SH-SY5Y (cell line): ENCODE measurements at regions not wholly inside any gene's neighbourhood (a gene's known extent, or its start where the extent isn't known, plus 50 kb on each side); places are given as distances from the start of the nearest gene placed in this dataset.

Experiments used
- GATA2 ChIP-seq: IDR thresholded peaks from 2 replicates; pipeline ENCODE4 v1.6.1; 2011; ENCODE audit warnings: mild to moderate bottlenecking, low read depth, low read length
- GATA3 ChIP-seq: IDR thresholded peaks from 2 replicates; pipeline ENCODE4 v1.6.1; 2011; ENCODE audit warnings: low read depth, mild to moderate bottlenecking, low read length, moderate library complexity

DNA sequence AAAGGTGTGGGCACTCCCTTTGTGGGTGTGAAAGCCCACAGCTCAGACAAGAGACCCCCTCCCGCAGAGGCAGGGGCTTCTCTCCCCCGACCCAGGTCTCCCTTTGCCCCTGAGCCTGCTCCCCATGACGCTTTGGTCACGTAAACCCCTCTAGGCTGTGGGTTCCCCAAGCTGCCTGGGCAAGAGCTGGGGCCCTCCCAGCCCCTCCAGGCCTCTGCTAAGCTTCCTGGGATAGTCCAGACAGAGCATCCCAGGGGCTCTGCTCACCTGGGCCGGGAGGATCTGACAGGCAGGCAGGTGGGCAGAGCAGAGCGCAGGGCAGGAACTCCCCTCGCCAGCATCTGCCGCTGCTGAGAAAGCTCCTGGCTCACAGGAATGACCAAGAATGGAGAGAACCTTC is 177.3 kb downstream of the BANP start:
- TF ChIP-seq GATA2 (no peak), GATA3 (no peak)

DNA sequence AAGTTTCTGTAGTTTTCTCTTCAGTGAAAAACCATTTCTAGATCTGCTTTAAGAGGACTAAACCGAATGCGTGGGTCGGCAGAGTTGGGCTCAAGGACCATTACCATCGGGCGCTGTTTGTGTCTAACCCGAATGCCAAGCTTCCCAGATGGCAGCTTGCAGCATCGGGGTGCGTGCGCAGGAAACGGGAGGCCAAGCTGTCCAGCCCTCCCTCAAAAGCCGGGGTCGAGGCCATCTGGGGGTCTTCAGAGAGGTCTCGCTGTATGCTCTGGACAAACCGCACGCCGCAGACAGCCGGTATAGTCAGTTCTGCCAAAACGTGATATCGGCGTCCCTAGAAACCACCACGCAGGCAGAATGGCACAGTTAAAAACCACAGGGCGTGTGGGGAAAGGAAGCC is 178.8 kb downstream of the BANP start:
- TF ChIP-seq GATA2: no peak
- TF ChIP-seq GATA3: no peak

DNA sequence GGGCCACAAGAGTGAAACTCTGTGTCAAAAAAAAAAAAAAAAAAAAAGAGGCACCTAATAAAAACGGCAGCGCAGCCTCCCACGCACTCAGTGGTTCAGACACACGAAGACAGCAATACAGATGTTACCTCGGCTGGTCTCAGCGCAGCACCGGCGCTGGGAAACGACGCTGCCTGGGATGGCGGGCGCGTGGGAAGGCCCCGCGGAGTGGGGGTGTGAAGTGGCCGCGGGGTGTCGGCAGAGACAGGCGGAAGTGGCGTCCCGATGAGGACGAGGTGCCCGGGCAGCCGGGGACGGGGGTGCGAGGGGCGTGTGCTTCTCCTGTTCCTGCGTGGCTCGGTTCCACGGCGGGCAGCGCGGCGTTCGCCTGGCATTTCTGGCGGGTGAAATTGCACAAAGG is 179.4 kb downstream of the BANP start:
- TF ChIP-seq GATA3 (no peak), GATA2 (no peak)

DNA sequence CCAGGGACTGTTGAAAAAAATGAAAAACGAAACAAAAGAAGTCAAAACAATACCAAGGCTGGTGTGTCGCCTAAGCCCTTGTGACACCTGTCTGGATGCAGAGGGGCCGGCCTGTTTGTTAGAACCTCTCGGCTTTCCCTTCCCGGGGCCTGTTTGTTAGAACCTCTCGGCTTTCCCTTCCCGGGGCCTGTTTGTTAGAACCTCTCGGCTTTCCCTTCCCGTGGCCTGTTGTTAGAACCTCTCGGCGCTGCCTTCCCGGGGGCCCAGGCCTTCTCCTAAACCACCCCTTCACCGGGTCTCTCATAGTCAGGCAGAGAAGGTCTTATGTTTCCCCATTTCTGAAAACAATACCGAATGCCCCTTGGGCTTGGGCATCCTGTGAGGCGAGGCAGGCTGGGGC is 180.0 kb downstream of the BANP start:
- TF ChIP-seq GATA3: no peak
- no peak for TF ChIP-seq GATA2

DNA sequence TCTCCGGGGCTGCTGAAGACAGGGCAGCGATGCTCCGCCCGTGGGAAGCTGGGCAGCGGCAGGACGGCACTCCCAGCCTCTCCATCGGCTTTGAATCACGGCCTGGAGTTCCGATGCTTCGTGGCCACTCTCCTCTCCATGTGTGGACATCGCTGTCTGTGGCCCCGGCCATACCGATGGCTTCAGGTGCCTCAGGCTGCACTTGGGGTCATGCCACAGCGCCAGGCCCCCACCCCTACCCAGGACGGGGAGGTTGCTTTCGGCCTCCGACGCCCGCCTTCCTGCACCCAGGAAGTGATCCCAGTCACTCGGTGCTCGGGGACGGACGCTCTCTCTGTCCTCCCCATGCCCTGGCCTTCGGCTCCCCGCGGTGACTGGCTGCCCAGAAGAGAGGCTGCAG is 180.7 kb downstream of the BANP start:
- TF ChIP-seq GATA2 (no peak), GATA3 (no peak)

DNA sequence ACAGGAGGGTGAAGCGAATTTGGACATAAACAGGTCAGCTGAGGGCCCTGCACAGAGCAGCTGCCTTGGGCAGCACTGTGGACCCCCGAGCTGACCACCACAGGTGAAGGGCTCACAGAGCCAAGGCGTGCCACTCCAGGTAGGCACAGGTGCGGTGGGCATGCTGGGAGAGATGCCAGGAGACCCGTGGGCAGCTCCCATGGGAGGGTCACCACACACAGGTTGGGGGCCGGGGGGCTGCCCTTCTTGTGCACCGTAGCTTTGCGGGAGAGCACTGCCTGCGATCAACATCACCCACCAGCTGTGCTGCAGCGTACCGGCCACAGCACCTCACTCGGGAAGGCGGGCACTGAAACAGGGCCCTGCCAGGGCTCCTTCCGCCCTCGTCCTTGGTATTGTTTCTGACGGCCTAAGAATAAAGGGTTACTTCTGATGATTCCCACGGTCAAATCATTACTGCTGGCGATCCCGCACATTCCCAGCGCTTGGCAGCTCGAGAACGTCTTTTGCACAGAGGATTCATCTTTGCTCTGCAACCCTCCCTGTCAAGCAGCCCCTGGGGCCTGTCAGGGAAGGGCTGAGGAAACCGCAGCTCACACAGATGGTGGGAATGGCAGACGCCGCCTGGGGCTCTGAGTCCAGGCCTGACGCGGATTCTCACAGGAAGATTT is 181.7 kb downstream of the BANP start:
- TF ChIP-seq GATA2 (no peak), GATA3 (no peak)

DNA sequence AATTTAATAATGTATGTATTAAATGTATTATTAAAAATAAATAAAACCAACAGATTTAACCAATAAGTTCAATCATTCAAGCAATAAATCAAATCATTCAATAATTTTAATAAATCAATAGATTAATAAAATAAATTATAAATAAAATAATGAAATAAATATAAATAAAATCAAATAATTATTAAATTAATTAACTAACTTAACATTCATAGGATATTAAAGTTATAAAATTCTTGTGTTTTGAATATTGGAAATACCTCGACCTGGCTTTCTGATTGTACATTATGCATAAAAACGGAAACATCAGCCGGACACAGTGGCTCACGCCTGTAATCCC is 182.2 kb downstream of the BANP start:
- TF ChIP-seq GATA3 (no peak), GATA2 (no peak)

DNA sequence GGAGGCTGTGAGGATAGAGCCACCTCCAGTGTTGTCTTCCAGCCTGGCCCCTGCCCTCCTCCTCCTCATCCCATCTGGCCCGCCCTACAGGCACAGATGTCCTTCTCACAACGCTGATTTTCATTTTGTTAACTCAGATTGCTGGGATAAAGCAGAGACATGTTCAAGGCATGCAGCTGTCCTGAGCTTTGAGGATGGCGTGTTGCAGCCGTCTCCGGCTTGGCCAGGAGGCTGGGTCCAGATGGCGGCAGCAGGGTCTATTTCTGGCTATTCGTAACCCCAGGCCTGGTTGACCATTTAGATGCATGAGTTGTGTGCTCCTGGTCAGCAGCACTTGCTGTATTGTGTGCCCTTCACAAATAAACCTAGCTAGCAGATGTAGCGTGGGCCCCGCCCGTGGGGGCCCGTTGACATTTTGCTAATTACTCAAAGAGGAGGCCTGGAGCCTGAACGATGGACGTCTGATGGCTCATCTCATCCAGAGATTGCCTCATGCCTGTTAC is 185.0 kb downstream of the BANP start:
- TF ChIP-seq GATA3 (peak; percentile 58; the same call in 1 of the 2 replicates), GATA2 (peak; percentile 73; the same call in 1 of the 2 replicates)

DNA sequence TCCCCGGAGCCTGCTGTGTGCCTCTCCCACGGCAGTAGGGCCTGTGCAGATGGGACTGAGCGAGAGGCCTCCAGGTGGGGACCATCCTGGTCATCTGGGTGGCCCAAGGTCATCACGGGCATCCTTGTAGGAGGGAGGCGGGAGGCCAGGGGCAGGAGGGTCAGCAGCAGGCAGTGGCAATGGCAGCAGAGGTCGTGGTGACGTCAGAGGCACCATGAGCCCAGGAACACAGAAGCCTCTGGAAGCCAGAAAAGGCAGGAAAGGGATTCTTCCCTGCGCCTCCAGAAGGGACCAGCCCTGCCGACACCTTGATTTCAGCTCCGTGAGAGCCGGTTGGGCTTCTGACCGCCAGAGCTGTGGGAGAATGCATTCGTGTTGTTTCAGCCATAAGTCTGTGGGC is 190.3 kb downstream of the BANP start:
- TF ChIP-seq GATA3: no peak
- no peak for TF ChIP-seq GATA2

DNA sequence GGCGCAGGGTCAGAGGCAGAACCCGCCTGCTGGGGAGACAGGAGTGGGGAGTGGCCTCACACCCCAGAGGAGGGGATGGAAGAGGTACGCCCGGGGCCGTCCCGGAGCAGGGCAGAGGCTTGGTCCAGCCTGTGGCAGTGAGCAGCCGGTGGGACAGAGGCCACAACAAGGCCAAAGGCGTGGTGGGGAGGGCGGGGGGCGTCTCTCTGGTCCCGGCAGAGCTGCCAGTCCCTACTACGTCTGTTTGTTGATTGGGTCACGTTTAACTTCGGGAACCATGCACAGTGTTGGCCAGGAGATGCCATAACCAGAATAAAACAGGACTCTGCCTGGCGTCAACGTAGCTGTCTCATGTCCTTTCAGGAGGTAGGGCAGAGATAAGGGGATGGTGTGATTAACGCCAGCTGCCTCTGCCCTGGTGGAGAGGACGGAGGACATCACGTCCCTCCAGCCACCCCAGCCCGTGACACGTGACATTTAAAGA is 192.8 kb downstream of the BANP start:
- no peak for TF ChIP-seq GATA3
- TF ChIP-seq GATA2: peak; percentile 55; the same call in 1 of the 2 replicates

DNA sequence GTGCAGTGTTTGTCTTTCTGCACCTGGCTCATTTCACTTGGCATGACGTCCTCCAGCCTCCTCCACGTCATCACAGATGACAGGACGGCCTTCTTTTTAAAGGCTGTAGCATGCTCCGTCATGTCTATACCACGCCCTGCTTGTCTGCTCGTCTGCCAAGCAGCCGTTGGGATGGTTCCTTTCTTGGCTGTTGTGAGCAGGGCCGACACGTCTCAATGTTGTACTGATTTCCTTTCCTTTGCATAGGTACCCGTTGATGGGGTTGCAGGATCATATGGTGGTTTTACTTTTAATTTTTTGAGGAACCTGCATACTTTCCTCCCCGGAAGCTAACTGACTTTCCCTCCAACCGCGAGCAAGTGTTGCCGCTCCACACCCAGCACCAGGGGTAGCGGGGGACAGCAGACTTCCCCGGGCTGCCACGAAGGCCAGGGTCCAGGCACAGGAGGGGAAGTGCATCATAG is 212.2 kb upstream of the ZNF469 start:
- TF ChIP-seq GATA3 (no peak), GATA2 (no peak)

DNA sequence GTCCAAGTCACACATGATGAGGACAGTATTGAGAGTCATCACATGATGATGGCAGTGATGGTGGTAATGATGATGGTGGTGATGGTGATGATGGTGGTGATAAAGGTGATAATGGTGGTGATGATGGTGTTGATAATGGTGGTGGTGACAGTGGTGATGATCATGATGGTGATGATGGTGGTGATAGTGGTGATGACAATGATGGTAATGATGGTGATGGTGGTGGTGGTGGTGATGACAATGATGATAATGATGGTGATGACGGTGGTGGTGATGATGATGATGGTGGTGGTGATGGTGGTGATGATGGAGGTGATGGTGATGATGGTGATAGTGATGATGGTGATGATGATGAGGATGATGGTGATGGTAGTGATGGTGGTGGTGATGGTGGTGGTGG is 190.2 kb upstream of the ZNF469 start:
- TF ChIP-seq GATA3: no peak
- no peak for TF ChIP-seq GATA2

DNA sequence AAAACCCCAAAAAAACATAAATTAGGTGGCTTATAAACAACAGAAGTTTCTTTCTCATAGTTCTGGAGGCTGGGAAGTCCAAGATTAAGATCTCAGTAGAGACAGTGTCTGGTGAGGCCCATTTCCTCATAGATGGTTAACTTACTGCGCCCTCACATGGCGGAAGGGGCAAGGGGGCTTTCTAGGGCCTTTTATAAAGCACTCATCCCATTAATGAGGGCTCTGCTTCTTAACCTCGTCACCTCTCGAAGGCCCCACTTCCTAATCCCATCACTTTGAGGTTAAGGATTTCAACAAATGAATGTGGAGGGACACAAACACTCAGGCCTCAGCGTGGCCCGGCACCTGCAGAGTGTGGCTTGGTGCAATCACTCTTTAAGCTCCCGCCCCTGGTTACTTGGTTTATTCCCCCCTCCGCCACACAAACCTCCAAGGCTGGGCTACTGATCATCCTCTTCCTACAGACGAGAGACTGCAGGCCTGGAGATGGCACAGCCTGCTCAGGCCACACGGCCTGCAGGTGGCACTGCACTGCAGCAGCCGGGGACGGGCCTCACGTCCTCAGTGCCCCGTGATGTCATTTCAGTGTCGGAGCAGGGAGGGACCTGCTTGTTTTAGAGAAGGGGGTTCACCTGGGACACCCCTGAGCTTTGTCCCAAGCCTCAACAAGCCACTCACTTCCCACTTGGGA is 188.9 kb upstream of the ZNF469 start:
- peak; percentile 39; the same call in 1 of the 2 replicates for TF ChIP-seq GATA2

DNA sequence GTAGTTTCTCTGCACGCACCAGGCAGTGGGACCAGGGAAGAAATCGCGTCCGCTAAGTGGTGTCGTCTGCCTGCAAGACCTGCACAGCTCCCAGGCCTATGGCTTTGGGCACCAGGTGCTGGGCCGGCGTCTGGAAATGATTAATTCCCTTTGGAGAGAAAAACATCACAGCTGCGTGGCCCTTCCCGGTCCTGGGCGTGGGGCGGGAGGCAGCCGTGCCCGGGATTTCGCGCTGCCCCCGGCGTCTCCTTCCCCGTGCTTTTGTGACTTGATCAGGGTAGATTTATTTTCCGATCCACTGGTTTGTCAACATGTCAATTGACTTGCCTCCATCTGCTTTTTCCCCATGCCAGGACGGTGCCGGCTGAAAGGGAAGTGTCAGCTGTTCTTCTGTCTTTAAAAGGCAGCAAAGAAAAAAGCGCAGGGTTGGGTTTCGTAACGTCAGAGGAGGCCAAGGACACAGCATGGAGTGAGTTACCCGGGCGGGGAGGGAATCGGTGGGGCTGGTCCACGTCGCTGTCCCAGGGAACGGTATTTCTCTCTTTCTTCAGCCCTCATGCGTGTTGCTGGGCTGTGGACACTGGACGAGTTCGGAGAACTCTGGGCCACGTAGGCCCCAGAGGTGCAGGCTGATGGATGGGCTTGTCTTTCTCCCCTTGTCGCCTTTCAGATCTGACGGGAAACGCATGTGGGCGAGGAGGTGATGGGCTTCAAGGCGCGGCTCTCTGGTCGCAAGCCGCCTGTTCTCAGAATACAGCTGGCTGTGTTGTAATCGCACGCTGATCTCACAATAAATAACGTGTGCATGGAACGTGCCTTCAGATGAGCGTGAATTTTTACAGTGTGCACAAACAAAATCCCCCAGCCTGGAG is 188.1 kb upstream of the ZNF469 start:
- no peak for TF ChIP-seq GATA3
- TF ChIP-seq GATA2: peak; percentile 51; the same call in 1 of the 2 replicates

DNA sequence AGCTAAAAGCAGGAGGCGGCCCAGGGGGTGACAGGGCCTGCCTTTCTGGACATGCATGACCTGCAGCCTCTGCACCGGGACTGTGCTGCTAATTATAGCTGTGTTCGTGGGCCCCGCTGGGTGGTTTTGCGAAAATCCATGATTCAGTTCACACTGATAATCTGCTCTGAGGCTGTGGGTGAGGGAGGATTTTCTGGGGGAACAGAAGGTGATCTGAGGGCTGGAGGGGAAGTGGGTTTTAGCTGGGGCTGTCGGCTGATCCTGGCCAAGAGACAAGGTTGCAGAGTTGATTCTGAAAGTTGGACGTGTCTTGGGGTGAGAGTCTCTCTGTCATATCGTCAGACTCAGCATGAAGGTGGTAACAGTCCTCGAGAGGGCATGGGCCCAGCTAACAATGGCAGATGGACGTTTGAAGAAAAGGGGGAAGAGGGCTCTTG is 187.5 kb upstream of the ZNF469 start:
- TF ChIP-seq GATA2: no peak
- no peak for TF ChIP-seq GATA3
